ENCODE measurements at regions not wholly inside any gene's neighbourhood (a gene's known extent, or its start where the extent isn't known, plus 50 kb on each side); places are given as distances from the start of the nearest gene placed in this dataset.

- Histone ChIP-seq H3K9me3 (ENCODE audit: control insufficient read depth, insufficient read depth, low read depth, low read length) (no peaks in the 10 kb centered on the region), H2AFZ (ENCODE audit: low read length) (no peak overlapping the region), H3K9ac (ENCODE audit: insufficient read depth, low read length) (no peak overlapping the region), H3K27ac (ENCODE audit: insufficient read depth, low read length) (no peak overlapping the region), H4K20me1 (ENCODE audit: control insufficient read depth, extremely low read depth, insufficient read depth, low read length) (no peaks in the 10 kb centered on the region), H3K27me3 (ENCODE audit: control insufficient read depth, insufficient read depth, low read length) (no peaks in the 10 kb centered on the region), H3K4me1 (ENCODE audit: control insufficient read depth, extremely low read depth, insufficient read depth, low read length) (no peaks in the 10 kb centered on the region), H3K4me3 (replicated peaks in 1 of 4; ENCODE audit: control extremely low read depth in 1 of 4, insufficient read depth in 1 of 4, low read depth in 3 of 4, low read length in 4 of 4) (no peak overlapping the region), H3K36me3 (ENCODE audit: control insufficient read depth, insufficient read depth, low read length) (no peaks in the 10 kb centered on the region), H3K79me2 (ENCODE audit: control insufficient read depth, insufficient read depth, low read length) (no peaks in the 10 kb centered on the region), H3K4me2 (ENCODE audit: extremely low read depth, insufficient read depth, low read length) (no peak overlapping the region)
- no peak for TF ChIP-seq EZH2 (IDR thresholded peaks at IDR 0.05; ENCODE audit: low read length, missing control alignments)
- no peak for TF ChIP-seq CTCF (conservative IDR thresholded peaks at IDR 0.05 in 1 of 2, IDR thresholded peaks at IDR 0.05 in 1 of 2; ENCODE audit: low read depth in 1 of 2, low read length in 2 of 2)
- DNase-seq (ENCODE audit: low read depth in 2 of 2): peak in 1 of 2 donors; percentile 3
Observed at GRCh38 chr4:124288706-124289486, 423.6 kb downstream of the ANKRD50 start.

- H3K9ac ChIP-seq (ENCODE audit: insufficient read depth, low read length): no peak overlapping the region
Observed at GRCh38 chr4:124290678-124291077, 421.9 kb downstream of the ANKRD50 start.

GRCh38 chr4:124295413-124295812, 417.1 kb downstream of the ANKRD50 start:
- H3K27ac ChIP-seq (ENCODE audit: insufficient read depth, low read length): no peak overlapping the region
- TF ChIP-seq CTCF (conservative IDR thresholded peaks at IDR 0.05 in 1 of 2, IDR thresholded peaks at IDR 0.05 in 1 of 2; ENCODE audit: low read depth in 1 of 2, low read length in 2 of 2) (no peak), EZH2 (IDR thresholded peaks at IDR 0.05; ENCODE audit: low read length, missing control alignments) (no peak)
- H3K9ac ChIP-seq (ENCODE audit: insufficient read depth, low read length): no peak overlapping the region
- no peaks in the 10 kb centered on the region for H4K20me1 ChIP-seq (ENCODE audit: control insufficient read depth, extremely low read depth, insufficient read depth, low read length)
- H3K9me3 ChIP-seq (ENCODE audit: control insufficient read depth, insufficient read depth, low read depth, low read length): no peaks in the 10 kb centered on the region
- no peaks in the 10 kb centered on the region for H3K36me3 ChIP-seq (ENCODE audit: control insufficient read depth, insufficient read depth, low read length)
- no peaks in the 10 kb centered on the region for H3K79me2 ChIP-seq (ENCODE audit: control insufficient read depth, insufficient read depth, low read length)
- no peak overlapping the region for H3K4me2 ChIP-seq (ENCODE audit: extremely low read depth, insufficient read depth, low read length)
- no peak overlapping the region for H2AFZ ChIP-seq (ENCODE audit: low read length)
- no peak for DNase-seq (ENCODE audit: low read depth in 2 of 2)
- no peak overlapping the region for H3K4me3 ChIP-seq (replicated peaks in 1 of 4; ENCODE audit: control extremely low read depth in 1 of 4, insufficient read depth in 1 of 4, low read depth in 3 of 4, low read length in 4 of 4)
- no peaks in the 10 kb centered on the region for H3K4me1 ChIP-seq (ENCODE audit: control insufficient read depth, extremely low read depth, insufficient read depth, low read length)
- H3K27me3 ChIP-seq (ENCODE audit: control insufficient read depth, insufficient read depth, low read length): no peaks in the 10 kb centered on the region

More at GRCh38 chr4:124290678-124291077, 421.9 kb downstream of the ANKRD50 start:
- no peak overlapping the region for H3K27ac ChIP-seq (ENCODE audit: insufficient read depth, low read length)
- no peak overlapping the region for H3K4me2 ChIP-seq (ENCODE audit: extremely low read depth, insufficient read depth, low read length)
- H3K4me3 ChIP-seq (replicated peaks in 1 of 4; ENCODE audit: control extremely low read depth in 1 of 4, insufficient read depth in 1 of 4, low read depth in 3 of 4, low read length in 4 of 4): no peak overlapping the region
- H2AFZ ChIP-seq (ENCODE audit: low read length): no peak overlapping the region
- H3K9me3 ChIP-seq (ENCODE audit: control insufficient read depth, insufficient read depth, low read depth, low read length): no peaks in the 10 kb centered on the region
- no peaks in the 10 kb centered on the region for H3K79me2 ChIP-seq (ENCODE audit: control insufficient read depth, insufficient read depth, low read length)
- H3K27me3 ChIP-seq (ENCODE audit: control insufficient read depth, insufficient read depth, low read length): no peaks in the 10 kb centered on the region
- H3K4me1 ChIP-seq (ENCODE audit: control insufficient read depth, extremely low read depth, insufficient read depth, low read length): no peaks in the 10 kb centered on the region
- no peak for DNase-seq (ENCODE audit: low read depth in 2 of 2)
- H3K36me3 ChIP-seq (ENCODE audit: control insufficient read depth, insufficient read depth, low read length): no peaks in the 10 kb centered on the region
- TF ChIP-seq CTCF (conservative IDR thresholded peaks at IDR 0.05 in 1 of 2, IDR thresholded peaks at IDR 0.05 in 1 of 2; ENCODE audit: low read depth in 1 of 2, low read length in 2 of 2) (no peak), EZH2 (IDR thresholded peaks at IDR 0.05; ENCODE audit: low read length, missing control alignments) (no peak)
- no peaks in the 10 kb centered on the region for H4K20me1 ChIP-seq (ENCODE audit: control insufficient read depth, extremely low read depth, insufficient read depth, low read length)

All from fibroblast of lung (primary cell).